ENCODE measurements at regions not wholly inside any gene's neighbourhood (a gene's known extent, or its start where the extent isn't known, plus 50 kb on each side); places are given as distances from the start of the nearest gene placed in this dataset.

DNA sequence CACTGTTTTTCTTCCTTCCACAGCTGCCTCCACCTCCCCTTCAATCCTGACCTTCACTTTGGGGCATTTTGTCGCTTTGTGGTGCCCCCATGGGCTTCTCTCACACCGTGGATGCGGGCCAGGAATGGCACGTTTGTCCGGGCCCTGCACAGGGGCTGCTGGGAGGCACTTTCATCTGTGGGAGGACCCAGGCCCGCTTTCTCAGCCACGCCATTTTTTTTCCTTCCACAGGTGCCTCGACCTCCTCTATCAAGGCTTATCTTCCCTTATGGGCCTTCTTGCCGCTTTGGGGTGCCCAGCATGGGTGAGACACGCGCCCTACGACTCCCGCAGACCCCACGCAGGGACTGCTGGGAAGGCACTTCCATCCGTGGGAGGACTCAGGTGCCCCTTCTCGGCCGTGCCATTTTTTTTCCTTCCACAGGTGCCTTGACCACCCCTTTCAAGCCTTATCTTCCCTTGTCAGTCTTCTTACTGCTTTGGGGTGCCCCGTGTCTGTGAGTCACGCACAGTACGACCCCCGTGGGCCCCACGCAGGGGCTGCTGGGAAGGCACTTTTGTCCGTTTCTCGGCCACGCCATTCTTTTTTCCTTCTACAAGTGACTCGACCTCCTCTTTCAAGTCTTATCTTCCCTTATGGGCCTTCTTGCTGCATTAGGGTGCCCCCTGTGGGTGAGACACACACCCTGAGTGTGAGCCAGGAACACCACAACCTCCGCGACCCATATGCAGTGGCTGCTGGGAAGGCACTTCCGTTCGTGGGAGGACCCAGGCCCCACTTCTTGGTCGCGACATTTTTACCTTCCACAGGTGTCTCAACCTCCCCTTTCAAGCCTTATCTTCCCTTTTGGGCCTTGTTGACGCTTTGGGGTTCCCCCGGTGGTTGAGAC is 270.7 kb downstream of the ALG10 start:
- TF ChIP-seq FOXA1 (IDR thresholded peaks at IDR 0.05), result no peak
- TF ChIP-seq, protein P1, sequence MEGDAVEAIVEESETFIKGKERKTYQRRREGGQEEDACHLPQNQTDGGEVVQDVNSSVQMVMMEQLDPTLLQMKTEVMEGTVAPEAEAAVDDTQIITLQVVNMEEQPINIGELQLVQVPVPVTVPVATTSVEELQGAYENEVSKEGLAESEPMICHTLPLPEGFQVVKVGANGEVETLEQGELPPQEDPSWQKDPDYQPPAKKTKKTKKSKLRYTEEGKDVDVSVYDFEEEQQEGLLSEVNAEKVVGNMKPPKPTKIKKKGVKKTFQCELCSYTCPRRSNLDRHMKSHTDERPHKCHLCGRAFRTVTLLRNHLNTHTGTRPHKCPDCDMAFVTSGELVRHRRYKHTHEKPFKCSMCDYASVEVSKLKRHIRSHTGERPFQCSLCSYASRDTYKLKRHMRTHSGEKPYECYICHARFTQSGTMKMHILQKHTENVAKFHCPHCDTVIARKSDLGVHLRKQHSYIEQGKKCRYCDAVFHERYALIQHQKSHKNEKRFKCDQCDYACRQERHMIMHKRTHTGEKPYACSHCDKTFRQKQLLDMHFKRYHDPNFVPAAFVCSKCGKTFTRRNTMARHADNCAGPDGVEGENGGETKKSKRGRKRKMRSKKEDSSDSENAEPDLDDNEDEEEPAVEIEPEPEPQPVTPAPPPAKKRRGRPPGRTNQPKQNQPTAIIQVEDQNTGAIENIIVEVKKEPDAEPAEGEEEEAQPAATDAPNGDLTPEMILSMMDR (IDR thresholded peaks at IDR 0.05; ENCODE audit: low read depth, low read length, missing input control), result no peak
- TF ChIP-seq RAD21 (IDR thresholded peaks at IDR 0.05), result no peak
- TF ChIP-seq TAF1 (conservative IDR thresholded peaks at IDR 0.05), result no peak
- no peak for TF ChIP-seq GABPA (IDR thresholded peaks at IDR 0.05 in 1 of 2, conservative IDR thresholded peaks at IDR 0.05 in 1 of 2)
- no peak for TF ChIP-seq EGR1 (IDR thresholded peaks at IDR 0.05; ENCODE audit: low read depth in 2 of 2)
- TF ChIP-seq YY1 (IDR thresholded peaks at IDR 0.05), result no peak
- TF ChIP-seq HNF4G (IDR thresholded peaks at IDR 0.05), result no peak
- TF ChIP-seq, protein P2, sequence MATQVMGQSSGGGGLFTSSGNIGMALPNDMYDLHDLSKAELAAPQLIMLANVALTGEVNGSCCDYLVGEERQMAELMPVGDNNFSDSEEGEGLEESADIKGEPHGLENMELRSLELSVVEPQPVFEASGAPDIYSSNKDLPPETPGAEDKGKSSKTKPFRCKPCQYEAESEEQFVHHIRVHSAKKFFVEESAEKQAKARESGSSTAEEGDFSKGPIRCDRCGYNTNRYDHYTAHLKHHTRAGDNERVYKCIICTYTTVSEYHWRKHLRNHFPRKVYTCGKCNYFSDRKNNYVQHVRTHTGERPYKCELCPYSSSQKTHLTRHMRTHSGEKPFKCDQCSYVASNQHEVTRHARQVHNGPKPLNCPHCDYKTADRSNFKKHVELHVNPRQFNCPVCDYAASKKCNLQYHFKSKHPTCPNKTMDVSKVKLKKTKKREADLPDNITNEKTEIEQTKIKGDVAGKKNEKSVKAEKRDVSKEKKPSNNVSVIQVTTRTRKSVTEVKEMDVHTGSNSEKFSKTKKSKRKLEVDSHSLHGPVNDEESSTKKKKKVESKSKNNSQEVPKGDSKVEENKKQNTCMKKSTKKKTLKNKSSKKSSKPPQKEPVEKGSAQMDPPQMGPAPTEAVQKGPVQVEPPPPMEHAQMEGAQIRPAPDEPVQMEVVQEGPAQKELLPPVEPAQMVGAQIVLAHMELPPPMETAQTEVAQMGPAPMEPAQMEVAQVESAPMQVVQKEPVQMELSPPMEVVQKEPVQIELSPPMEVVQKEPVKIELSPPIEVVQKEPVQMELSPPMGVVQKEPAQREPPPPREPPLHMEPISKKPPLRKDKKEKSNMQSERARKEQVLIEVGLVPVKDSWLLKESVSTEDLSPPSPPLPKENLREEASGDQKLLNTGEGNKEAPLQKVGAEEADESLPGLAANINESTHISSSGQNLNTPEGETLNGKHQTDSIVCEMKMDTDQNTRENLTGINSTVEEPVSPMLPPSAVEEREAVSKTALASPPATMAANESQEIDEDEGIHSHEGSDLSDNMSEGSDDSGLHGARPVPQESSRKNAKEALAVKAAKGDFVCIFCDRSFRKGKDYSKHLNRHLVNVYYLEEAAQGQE (IDR thresholded peaks at IDR 0.05), result no peak
- no peak for TF ChIP-seq FOXA2 (IDR thresholded peaks at IDR 0.05)
- TF ChIP-seq, protein P3, sequence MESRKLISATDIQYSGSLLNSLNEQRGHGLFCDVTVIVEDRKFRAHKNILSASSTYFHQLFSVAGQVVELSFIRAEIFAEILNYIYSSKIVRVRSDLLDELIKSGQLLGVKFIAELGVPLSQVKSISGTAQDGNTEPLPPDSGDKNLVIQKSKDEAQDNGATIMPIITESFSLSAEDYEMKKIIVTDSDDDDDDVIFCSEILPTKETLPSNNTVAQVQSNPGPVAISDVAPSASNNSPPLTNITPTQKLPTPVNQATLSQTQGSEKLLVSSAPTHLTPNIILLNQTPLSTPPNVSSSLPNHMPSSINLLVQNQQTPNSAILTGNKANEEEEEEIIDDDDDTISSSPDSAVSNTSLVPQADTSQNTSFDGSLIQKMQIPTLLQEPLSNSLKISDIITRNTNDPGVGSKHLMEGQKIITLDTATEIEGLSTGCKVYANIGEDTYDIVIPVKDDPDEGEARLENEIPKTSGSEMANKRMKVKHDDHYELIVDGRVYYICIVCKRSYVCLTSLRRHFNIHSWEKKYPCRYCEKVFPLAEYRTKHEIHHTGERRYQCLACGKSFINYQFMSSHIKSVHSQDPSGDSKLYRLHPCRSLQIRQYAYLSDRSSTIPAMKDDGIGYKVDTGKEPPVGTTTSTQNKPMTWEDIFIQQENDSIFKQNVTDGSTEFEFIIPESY (IDR thresholded peaks at IDR 0.05), result no peak
- TF ChIP-seq, protein P4, sequence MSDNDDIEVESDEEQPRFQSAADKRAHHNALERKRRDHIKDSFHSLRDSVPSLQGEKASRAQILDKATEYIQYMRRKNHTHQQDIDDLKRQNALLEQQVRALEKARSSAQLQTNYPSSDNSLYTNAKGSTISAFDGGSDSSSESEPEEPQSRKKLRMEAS (IDR thresholded peaks at IDR 0.05), result no peak
